Keratinocyte (primary cell): ENCODE measurements at regions not wholly inside any gene's neighbourhood (a gene's known extent, or its start where the extent isn't known, plus 50 kb on each side); places are given as distances from the start of the nearest gene placed in this dataset.

Experiments
- CTCF ChIP-seq, 3 experiments: IDR thresholded peaks in 1 of 3; conservative IDR thresholded peaks in 1 of 3; optimal IDR thresholded peaks in 1 of 3; 2 replicates in 2 of 3; 3 replicates in 1 of 3; pipeline versions ENCODE3 to v1.5.1; 2011; ENCODE audit warnings: low read length in 3 of 3, mild to moderate bottlenecking in 3 of 3, moderate library complexity in 2 of 3, control low read depth in 1 of 3, inconsistent platforms in 1 of 3; ENCODE audit not compliant: insufficient read depth in 2 of 3; ENCODE audit errors: extremely low read depth in 1 of 3
- EZH2 ChIP-seq: IDR thresholded peaks from one replicate; pipeline ENCODE4 v1.6.1; 2012; ENCODE audit warnings: inconsistent platforms, mild to moderate bottlenecking, low read length, moderate library complexity

DNA sequence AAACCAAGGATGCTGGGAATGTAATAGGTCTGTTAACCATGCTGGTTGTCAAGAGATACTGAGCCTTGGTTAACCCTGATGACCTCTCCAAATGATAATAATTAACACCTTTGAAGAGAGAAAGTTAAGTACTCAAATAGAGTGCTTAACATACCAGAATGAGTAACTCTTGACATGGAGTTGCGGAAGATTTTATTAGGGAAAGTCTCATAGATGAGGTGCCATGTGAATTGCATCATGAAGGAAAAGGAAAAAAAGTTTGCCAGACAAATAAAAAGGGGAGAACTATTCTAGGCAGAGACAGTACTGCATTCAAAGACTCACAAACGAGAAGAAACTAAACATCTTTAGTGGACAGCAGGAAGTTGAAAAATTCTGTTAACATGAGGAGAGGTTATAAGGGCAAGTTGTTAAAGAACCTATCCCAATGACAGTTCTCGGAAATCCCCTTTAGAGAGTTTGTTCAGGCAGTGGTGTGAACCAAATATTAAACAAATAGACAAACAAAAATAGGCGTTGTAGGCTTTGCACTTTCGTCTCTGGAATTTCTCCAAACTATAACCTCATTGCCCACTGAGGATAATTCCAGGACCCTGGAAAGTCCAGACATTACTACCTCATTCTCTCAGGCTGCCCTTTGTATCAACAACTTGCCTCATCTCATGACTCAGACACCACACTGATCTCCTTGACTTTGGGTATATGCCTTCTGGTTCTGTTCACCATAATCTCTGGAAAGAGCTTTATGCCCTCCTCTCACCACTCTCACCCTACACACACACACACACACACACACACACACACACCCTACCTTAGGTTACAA lies 435.0 kb downstream of the GXYLT1 start:
- TF ChIP-seq CTCF (optimal IDR thresholded peaks at IDR 0.05 in 1 of 3, IDR thresholded peaks at IDR 0.05 in 1 of 3, conservative IDR thresholded peaks at IDR 0.05 in 1 of 3; ENCODE audit: extremely low read depth in 1 of 3, insufficient read depth in 2 of 3, low read length in 3 of 3) (no peak), EZH2 (no peak)
